GM10266 (cell line): ENCODE measurements at regions not wholly inside any gene's neighbourhood (a gene's known extent, or its start where the extent isn't known, plus 50 kb on each side); places are given as distances from the start of the nearest gene placed in this dataset.

Source experiments
- DNase-seq: peaks from one replicate; pipeline ENCODE4 v3.0.0; 2012; ENCODE audit errors: extremely low spot score
- CTCF ChIP-seq: IDR thresholded peaks from 2 replicates; pipeline ENCODE4 v1.5.1; 2012; ENCODE audit warnings: mild to moderate bottlenecking, low read depth; ENCODE audit not compliant: control insufficient read depth, insufficient read depth; ENCODE audit errors: missing control alignments

DNA sequence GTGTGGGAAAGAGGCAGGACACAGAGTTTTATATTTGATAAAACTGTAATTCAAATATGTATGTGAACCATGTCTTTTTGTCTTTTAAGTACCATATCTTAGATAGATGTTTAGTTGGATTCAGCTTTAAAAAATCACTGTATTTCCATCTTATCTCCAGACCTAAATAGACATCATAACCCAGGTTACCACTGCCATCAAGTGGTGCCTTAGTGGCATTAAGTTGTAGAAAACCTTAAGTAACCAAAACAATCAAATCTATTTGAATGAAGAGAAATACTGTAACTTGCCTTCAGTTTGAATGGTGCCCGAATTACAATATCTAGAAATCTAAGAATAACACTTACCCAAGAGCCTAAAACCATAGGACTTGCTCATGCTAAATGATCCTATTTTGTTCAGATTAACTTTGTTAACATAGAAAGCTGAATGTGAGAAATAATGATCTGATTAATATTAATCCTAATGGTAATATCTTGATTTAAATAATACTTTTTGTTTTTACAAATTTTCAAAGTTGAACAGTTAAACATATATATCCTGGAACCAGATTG lies 92.5 kb upstream of the MAP2 start:
- no peak for DNase-seq
- TF ChIP-seq CTCF, result peak; percentile 19

DNA sequence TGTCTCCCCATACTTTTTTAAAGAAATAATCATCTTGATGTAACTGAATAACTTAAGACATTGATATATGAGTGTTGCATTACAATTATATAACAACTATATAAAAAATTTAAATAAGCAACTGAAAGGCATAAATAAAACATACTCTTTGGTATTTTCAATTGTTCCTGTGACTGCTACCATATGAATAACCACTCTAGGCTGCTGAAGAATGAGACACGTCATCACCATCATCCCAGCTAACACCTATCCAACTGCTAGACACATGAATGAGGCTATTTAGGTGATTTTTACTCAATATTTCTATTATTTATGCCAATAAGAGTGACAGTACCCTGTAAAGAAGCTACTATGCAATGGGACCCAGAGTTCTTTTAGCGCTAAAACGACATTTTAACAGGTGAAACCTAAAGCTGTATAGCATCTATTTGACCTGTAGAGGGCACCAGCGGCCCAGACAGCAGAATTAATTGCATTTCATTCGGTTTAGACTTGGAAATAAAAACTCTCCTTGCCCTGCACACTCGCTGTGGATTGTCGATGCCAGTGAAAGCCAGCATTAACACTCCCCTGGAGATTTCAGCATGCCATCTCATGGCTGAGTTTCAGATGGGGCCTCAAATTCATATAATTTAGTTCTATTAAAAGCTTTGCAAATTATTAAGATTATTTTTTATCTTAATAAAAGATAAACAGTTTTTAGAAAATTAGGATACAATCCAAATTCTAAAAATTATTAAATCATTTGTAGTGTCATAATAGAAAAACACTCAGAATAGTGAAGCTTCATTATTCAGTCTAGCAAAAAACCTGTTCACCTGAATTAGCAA lies 89.4 kb upstream of the MAP2 start:
- peak; percentile 80 for TF ChIP-seq CTCF
- DNase-seq, result peak; percentile 27

DNA sequence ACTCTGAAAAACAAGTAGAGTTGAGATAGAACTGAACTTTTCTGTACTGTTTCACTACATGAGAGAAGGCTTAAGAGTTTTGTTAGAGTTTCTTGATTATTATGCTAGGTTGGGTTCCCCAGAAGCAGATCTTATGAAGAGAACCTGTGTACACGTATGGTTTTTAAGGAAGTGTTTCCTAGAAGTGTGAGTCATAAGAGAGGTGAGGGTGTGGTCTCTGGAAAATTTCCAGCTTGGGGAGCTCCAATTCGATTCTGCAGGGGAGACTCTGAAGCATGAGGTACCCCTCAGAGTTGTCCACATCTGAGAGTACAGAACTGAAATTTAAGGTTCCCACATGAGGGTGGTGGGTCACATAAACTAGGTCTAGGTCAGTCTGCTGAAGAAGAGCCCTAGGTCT lies 83.3 kb upstream of the MAP2 start:
- no peak for TF ChIP-seq CTCF
- no peak for DNase-seq

DNA sequence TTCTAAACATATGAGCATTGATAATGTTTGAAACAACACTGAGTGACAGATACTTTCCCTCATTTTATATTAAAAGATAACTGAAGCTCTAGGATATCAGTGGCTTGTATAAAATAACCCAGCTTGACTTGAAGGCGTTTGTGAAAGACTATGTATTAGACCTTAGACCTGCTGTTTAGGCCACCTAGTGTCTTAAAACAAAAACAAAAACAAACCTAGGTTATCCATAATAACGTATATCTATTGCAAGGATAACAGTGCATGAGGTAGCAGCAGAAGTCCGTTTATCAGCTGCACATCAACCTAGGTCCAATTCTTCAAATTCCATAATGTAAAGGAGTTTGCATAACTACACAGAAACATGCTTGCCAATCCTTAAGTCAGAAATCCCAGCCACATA lies 79.5 kb upstream of the MAP2 start:
- TF ChIP-seq CTCF, result no peak
- no peak for DNase-seq

DNA sequence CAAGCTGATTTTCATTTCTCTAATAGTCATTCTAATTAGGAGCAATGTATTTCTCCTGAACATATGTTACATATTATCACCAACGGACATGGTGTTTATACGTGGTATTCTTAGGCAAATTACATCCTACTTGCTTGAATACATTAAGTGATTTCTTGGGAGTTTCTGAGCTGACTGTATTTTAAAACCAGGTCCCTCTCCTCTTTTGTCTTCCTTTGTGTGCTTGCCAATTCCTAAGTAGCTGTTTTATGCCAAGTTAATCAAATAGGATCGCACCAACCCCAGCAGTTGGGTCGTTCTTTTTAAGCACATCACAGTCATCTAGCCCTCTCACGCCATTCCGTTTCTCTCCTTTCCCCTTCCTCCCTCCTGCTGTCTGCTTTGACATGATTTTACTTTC lies 75.4 kb upstream of the MAP2 start:
- DNase-seq, result no peak
- no peak for TF ChIP-seq CTCF

GRCh38 chr2:209351636-209352035 lies 72.2 kb upstream of the MAP2 start:
- TF ChIP-seq CTCF, result no peak
- no peak for DNase-seq

GRCh38 chr2:209358992-209359391 lies 64.9 kb upstream of the MAP2 start:
- no peak for TF ChIP-seq CTCF
- no peak for DNase-seq
